ENCODE measurements at regions not wholly inside any gene's neighbourhood (a gene's known extent, or its start where the extent isn't known, plus 50 kb on each side); places are given as distances from the start of the nearest gene placed in this dataset.

GRCh38 chr3:104392327-104392726, 974.4 kb upstream of the ALCAM start:
- no peak for TF ChIP-seq CTCF (IDR thresholded peaks at IDR 0.05)
- Mint-ChIP-seq H3K4me1 (peaks cover 5% of the 10 kb centered on the region), H3K9me3 (no peaks in the 10 kb centered on the region), H3K36me3 (ENCODE audit: low read depth) (no peaks in the 10 kb centered on the region), H3K27me3 (no peaks in the 10 kb centered on the region), H3K4me3 (no peak overlapping the region), H3K27ac (no peak overlapping the region)
- intact Hi-C loops (cut with micrococcal nuclease) = no loop called here
- no peak for DNase-seq
- POLR2A ChIA-PET = no interaction called here
- ATAC-seq (ENCODE audit: low read depth) = no peak
- CTCF ChIA-PET = no interaction called here

DNA sequence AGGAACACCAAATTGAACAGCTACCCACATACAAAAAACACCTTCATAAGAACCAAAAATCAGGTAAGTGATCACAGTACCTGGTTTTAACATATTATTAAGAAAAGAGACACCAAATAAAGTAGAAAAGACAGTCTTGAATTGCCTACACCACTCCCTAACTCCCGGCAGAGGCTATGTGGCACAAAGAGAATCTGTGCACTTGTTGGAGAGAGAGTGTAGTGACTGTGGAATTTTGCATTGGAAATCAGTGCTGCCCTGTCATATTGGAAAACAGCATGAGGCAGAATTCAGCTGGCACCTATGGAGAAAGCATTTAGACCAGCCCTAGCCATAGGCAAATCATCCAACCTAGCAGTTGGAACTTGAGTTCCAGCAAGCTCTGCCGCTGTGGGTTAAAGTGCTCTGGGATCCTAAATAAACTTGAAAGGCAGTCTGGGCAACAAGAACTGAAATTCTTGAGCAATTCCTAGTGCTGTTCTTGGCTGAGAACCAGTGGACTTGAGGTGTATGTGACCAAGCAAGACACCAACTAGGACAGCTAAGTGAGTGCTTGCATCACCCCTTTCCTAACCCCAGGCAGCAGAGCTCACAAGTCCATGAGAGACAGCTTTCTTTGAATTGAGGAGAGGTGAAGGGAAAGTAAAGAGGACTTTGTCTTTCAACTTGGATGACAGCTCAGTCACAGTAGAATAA, 969.6 kb upstream of the ALCAM start:
- Mint-ChIP-seq H3K27ac (no peak overlapping the region), H3K36me3 (ENCODE audit: low read depth) (peaks cover 10% of the 10 kb centered on the region), H3K27me3 (no peaks in the 10 kb centered on the region), H3K4me3 (no peak overlapping the region), H3K9me3 (peaks cover 12% of the 10 kb centered on the region), H3K4me1 (no peaks in the 10 kb centered on the region)
- ChIA-PET CTCF (no interaction called here), POLR2A (no interaction called here)
- no peak for DNase-seq
- ATAC-seq (ENCODE audit: low read depth) = no peak
- intact Hi-C loops (cut with micrococcal nuclease) = no loop called here
- TF ChIP-seq CTCF (IDR thresholded peaks at IDR 0.05) = no peak

DNA sequence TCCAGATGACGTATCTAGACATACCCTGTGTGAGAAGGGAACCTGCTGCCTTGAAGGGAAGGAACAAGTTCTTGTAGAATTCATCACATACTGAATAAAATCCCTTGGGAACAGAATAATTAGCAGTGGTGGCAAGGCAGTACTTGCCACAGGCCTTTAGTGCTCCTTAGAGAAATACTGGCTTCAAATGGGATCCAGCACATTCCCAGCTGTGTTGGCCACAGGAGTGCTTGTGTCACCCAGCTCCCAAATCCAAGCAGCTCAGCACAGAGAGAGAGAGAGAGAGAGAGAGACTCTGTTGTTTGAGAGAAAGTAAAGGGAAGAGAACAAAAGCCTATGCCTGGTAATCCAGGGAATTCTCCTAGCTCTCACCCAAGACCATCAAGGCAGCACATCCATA, 969.0 kb upstream of the ALCAM start:
- CTCF ChIA-PET = no interaction called here
- peaks cover 12% of the 10 kb centered on the region for H3K9me3 Mint-ChIP-seq
- H3K27ac Mint-ChIP-seq = no peak overlapping the region
- H3K4me1 Mint-ChIP-seq = no peaks in the 10 kb centered on the region
- POLR2A ChIA-PET = no interaction called here
- H3K27me3 Mint-ChIP-seq = no peaks in the 10 kb centered on the region
- DNase-seq (no peak), ATAC-seq (ENCODE audit: low read depth) (no peak)
- peaks cover 10% of the 10 kb centered on the region for H3K36me3 Mint-ChIP-seq (ENCODE audit: low read depth)
- no peak for TF ChIP-seq CTCF (IDR thresholded peaks at IDR 0.05)
- H3K4me3 Mint-ChIP-seq = no peak overlapping the region
- intact Hi-C loops (cut with micrococcal nuclease) = no loop called here

DNA sequence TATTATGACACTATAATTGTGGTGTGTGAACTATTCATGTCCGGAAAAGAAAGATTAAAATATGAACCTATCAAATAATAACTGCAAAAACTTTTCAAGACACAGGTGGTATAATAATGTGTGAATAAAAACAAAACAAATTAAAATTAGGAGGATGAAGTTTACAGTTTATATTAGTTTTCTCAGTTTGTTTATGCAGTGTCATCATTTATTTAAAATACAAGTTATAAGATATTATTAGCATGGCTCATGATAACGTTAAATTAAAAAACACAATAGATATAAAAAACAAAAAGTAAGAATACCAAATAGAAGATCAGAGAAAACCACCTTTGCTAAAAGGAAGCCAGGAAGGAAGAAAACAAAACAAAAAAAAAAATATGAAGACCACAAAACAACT, 963.8 kb upstream of the ALCAM start:
- Mint-ChIP-seq H3K36me3 (ENCODE audit: low read depth) (peaks cover 10% of the 10 kb centered on the region), H3K4me3 (no peak overlapping the region), H3K9me3 (peaks cover 14% of the 10 kb centered on the region), H3K27me3 (no peaks in the 10 kb centered on the region), H3K4me1 (no peaks in the 10 kb centered on the region), H3K27ac (no peak overlapping the region)
- DNase-seq (no peak), ATAC-seq (ENCODE audit: low read depth) (no peak)
- ChIA-PET POLR2A (no interaction called here), CTCF (no interaction called here)
- no peak for TF ChIP-seq CTCF (IDR thresholded peaks at IDR 0.05)
- intact Hi-C loops (cut with micrococcal nuclease) = no loop called here

DNA sequence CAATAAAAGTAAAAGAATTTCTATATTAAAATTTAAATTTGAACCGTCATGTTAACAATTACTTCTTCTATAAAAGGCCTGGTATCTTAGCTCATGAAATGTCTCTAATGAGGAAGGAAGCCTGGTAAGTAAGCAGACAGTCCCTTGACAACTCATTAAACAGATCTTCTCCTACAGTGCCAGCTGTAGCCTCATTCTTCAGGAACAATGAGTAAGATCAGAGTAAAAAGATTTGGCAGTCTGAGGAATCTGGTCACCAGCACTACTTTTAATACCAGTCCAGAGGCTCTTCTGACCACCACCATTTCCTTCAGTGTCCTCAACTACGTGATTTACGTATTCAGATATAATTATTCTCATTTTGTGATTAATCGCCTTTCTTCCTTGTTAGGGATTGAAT, 955.0 kb upstream of the ALCAM start:
- no peak for TF ChIP-seq CTCF (IDR thresholded peaks at IDR 0.05)
- no peak overlapping the region for H3K27ac Mint-ChIP-seq
- intact Hi-C loops (cut with micrococcal nuclease) = no loop called here
- POLR2A ChIA-PET = no interaction called here
- CTCF ChIA-PET = no interaction called here
- no peaks in the 10 kb centered on the region for H3K4me1 Mint-ChIP-seq
- no peak overlapping the region for H3K4me3 Mint-ChIP-seq
- DNase-seq = no peak
- no peaks in the 10 kb centered on the region for H3K9me3 Mint-ChIP-seq
- ATAC-seq (ENCODE audit: low read depth) = no peak
- H3K36me3 Mint-ChIP-seq (ENCODE audit: low read depth) = no peaks in the 10 kb centered on the region
- H3K27me3 Mint-ChIP-seq = no peaks in the 10 kb centered on the region
